Pons (tissue), 1 donor: ENCODE measurements at regions not wholly inside any gene's neighbourhood (a gene's known extent, or its start where the extent isn't known, plus 50 kb on each side); places are given as distances from the start of the nearest gene placed in this dataset.
"Not testable (repeated sequence)": the region's sequence is repeated elsewhere in the genome, so short reads cannot be mapped to it uniquely, and the experiment has no call there.

Experiments
- DNase-seq: peaks from one replicate; pipeline ENCODE4 v3.0.0-alpha.2; 2016; ENCODE audit warnings: low spot score

- DNase-seq, result no peak
These were observed 171.3 kb upstream of the AJAP1 start for GRCh38 chr1:4483021-4483625.

- DNase-seq, result no peak
These were observed 169.0 kb upstream of the AJAP1 start for GRCh38 chr1:4485398-4485797.

GRCh38 chr1:4485878-4486277, 168.5 kb upstream of the AJAP1 start:
- no peak for DNase-seq

GRCh38 chr1:4486408-4487120, 167.8 kb upstream of the AJAP1 start:
- no peak for DNase-seq

- no peak for DNase-seq
These were observed 166.4 kb upstream of the AJAP1 start for GRCh38 chr1:4488018-4488417.

- DNase-seq, result no peak
These were observed 164.9 kb upstream of the AJAP1 start for GRCh38 chr1:4489486-4489885.

GRCh38 chr1:4489992-4490391, 164.4 kb upstream of the AJAP1 start:
- not testable (repeated sequence) for DNase-seq

GRCh38 chr1:4494027-4494426, 160.4 kb upstream of the AJAP1 start:
- no peak for DNase-seq

GRCh38 chr1:4494558-4494957, 159.9 kb upstream of the AJAP1 start:
- DNase-seq, result peak; percentile 4

- no peak for DNase-seq
These were observed 158.6 kb upstream of the AJAP1 start for GRCh38 chr1:4495809-4496208.

GRCh38 chr1:4500441-4500840, 154.0 kb upstream of the AJAP1 start:
- no peak for DNase-seq

- DNase-seq, result no peak
These were observed 147.8 kb upstream of the AJAP1 start for GRCh38 chr1:4506591-4506990.

- DNase-seq, result no peak
These were observed 145.2 kb upstream of the AJAP1 start for GRCh38 chr1:4509206-4509605.

GRCh38 chr1:4510276-4510691, 144.1 kb upstream of the AJAP1 start:
- no peak for DNase-seq

GRCh38 chr1:4511374-4511773, 143.0 kb upstream of the AJAP1 start:
- DNase-seq, result no peak

- peak; percentile 9 for DNase-seq
These were observed 141.8 kb upstream of the AJAP1 start for GRCh38 chr1:4512636-4513035.

GRCh38 chr1:4513685-4514084, 140.7 kb upstream of the AJAP1 start:
- no peak for DNase-seq

- DNase-seq, result no peak
These were observed 138.6 kb upstream of the AJAP1 start for GRCh38 chr1:4515727-4516289.

- DNase-seq, result no peak
These were observed 137.8 kb upstream of the AJAP1 start for GRCh38 chr1:4516596-4516995.

- no peak for DNase-seq
These were observed 137.0 kb upstream of the AJAP1 start for GRCh38 chr1:4517186-4517954.

GRCh38 chr1:4518621-4519020, 135.8 kb upstream of the AJAP1 start:
- DNase-seq, result no peak

GRCh38 chr1:4519954-4520353, 134.5 kb upstream of the AJAP1 start:
- DNase-seq, result no peak

- DNase-seq, result no peak
These were observed 130.9 kb upstream of the AJAP1 start for GRCh38 chr1:4523551-4523950.
